ENCODE measurements at regions not wholly inside any gene's neighbourhood (a gene's known extent, or its start where the extent isn't known, plus 50 kb on each side); places are given as distances from the start of the nearest gene placed in this dataset.

- CTCF ChIA-PET: no interaction called here
- TF ChIP-seq POLR2AphosphoS5 (IDR thresholded peaks at IDR 0.05; ENCODE audit: low read depth, low read length): no peak
- TF ChIP-seq, protein P1, sequence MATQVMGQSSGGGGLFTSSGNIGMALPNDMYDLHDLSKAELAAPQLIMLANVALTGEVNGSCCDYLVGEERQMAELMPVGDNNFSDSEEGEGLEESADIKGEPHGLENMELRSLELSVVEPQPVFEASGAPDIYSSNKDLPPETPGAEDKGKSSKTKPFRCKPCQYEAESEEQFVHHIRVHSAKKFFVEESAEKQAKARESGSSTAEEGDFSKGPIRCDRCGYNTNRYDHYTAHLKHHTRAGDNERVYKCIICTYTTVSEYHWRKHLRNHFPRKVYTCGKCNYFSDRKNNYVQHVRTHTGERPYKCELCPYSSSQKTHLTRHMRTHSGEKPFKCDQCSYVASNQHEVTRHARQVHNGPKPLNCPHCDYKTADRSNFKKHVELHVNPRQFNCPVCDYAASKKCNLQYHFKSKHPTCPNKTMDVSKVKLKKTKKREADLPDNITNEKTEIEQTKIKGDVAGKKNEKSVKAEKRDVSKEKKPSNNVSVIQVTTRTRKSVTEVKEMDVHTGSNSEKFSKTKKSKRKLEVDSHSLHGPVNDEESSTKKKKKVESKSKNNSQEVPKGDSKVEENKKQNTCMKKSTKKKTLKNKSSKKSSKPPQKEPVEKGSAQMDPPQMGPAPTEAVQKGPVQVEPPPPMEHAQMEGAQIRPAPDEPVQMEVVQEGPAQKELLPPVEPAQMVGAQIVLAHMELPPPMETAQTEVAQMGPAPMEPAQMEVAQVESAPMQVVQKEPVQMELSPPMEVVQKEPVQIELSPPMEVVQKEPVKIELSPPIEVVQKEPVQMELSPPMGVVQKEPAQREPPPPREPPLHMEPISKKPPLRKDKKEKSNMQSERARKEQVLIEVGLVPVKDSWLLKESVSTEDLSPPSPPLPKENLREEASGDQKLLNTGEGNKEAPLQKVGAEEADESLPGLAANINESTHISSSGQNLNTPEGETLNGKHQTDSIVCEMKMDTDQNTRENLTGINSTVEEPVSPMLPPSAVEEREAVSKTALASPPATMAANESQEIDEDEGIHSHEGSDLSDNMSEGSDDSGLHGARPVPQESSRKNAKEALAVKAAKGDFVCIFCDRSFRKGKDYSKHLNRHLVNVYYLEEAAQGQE (IDR thresholded peaks at IDR 0.05; ENCODE audit: insufficient read depth in 1 of 2, low read depth in 2 of 2, low read length in 1 of 2): no peak
- no peak for TF ChIP-seq SIN3A (IDR thresholded peaks at IDR 0.05; ENCODE audit: borderline replicate concordance, insufficient read depth, low read depth, low read length)
- TF ChIP-seq TCF7L2 (IDR thresholded peaks at IDR 0.05; ENCODE audit: low read depth, low read length): no peak
- in situ Hi-C loops (cut with HindIII; ENCODE audit: low pct_unique_long_range_greater_than_20kb, low sequenced_read_pairs): no loop called here
Observed at GRCh38 chr11:92492372-92492771, 267.8 kb downstream of the FAT3 start.

GRCh38 chr11:92495107-92495793, 270.6 kb downstream of the FAT3 start:
- Histone ChIP-seq H3K9me3 (ENCODE audit: control insufficient read depth, insufficient read depth, low read depth, low read length) (no peaks in the 10 kb centered on the region), H3K4me1 (ENCODE audit: control insufficient read depth, insufficient read depth, low read length) (no peaks in the 10 kb centered on the region), H3K27me3 (ENCODE audit: control insufficient read depth, insufficient read depth, low read length) (no peaks in the 10 kb centered on the region), H3K27ac (ENCODE audit: low read length) (no peak overlapping the region), H3K36me3 (ENCODE audit: control insufficient read depth, insufficient read depth, low read length) (no peaks in the 10 kb centered on the region), H3K4me3 (ENCODE audit: low read depth in 2 of 2, low read length in 2 of 2) (no peak overlapping the region)
- no peak for ATAC-seq
- DNase-seq (ENCODE audit: low read depth, low spot score): no peak
- no TSS peak for BruUV-seq (replicated peaks)
- ChIA-PET CTCF (no interaction called here), POLR2A (no interaction called here)
- TF ChIP-seq TCF7L2 (IDR thresholded peaks at IDR 0.05; ENCODE audit: low read depth, low read length) (no peak), SIN3A (IDR thresholded peaks at IDR 0.05; ENCODE audit: borderline replicate concordance, insufficient read depth, low read depth, low read length) (no peak), POLR2AphosphoS5 (IDR thresholded peaks at IDR 0.05; ENCODE audit: low read depth, low read length) (no peak)
- TF ChIP-seq, protein P2, sequence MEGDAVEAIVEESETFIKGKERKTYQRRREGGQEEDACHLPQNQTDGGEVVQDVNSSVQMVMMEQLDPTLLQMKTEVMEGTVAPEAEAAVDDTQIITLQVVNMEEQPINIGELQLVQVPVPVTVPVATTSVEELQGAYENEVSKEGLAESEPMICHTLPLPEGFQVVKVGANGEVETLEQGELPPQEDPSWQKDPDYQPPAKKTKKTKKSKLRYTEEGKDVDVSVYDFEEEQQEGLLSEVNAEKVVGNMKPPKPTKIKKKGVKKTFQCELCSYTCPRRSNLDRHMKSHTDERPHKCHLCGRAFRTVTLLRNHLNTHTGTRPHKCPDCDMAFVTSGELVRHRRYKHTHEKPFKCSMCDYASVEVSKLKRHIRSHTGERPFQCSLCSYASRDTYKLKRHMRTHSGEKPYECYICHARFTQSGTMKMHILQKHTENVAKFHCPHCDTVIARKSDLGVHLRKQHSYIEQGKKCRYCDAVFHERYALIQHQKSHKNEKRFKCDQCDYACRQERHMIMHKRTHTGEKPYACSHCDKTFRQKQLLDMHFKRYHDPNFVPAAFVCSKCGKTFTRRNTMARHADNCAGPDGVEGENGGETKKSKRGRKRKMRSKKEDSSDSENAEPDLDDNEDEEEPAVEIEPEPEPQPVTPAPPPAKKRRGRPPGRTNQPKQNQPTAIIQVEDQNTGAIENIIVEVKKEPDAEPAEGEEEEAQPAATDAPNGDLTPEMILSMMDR (IDR thresholded peaks at IDR 0.05): no peak
- TF ChIP-seq, protein P1 (IDR thresholded peaks at IDR 0.05; ENCODE audit: insufficient read depth in 1 of 2, low read depth in 2 of 2, low read length in 1 of 2): no peak
- in situ Hi-C loops (cut with HindIII; ENCODE audit: low pct_unique_long_range_greater_than_20kb, low sequenced_read_pairs) (no loop called here), intact Hi-C loops (cut with micrococcal nuclease; ENCODE audit: unreplicated experiment) (no loop called here)

More at GRCh38 chr11:92492372-92492771, 267.8 kb downstream of the FAT3 start:
- no peak for DNase-seq (ENCODE audit: low read depth, low spot score)
- Histone ChIP-seq H3K27ac (ENCODE audit: low read length) (no peak overlapping the region), H3K4me1 (ENCODE audit: control insufficient read depth, insufficient read depth, low read length) (no peaks in the 10 kb centered on the region), H3K36me3 (ENCODE audit: control insufficient read depth, insufficient read depth, low read length) (no peaks in the 10 kb centered on the region), H3K27me3 (ENCODE audit: control insufficient read depth, insufficient read depth, low read length) (no peaks in the 10 kb centered on the region), H3K9me3 (ENCODE audit: control insufficient read depth, insufficient read depth, low read depth, low read length) (no peaks in the 10 kb centered on the region), H3K4me3 (ENCODE audit: low read depth in 2 of 2, low read length in 2 of 2) (no peak overlapping the region)
- intact Hi-C loops (cut with micrococcal nuclease; ENCODE audit: unreplicated experiment): no loop called here
- BruUV-seq (replicated peaks): no TSS peak
- POLR2A ChIA-PET: no interaction called here
- no peak for ATAC-seq

Measured in Panc1 (cell line).